NCI-H2196 treated with DMSO at 0.1 percent for 48 hours (cell line): ENCODE measurements at regions not wholly inside any gene's neighbourhood (a gene's known extent, or its start where the extent isn't known, plus 50 kb on each side); places are given as distances from the start of the nearest gene placed in this dataset.

Experiments
- DNase-seq: peaks from one replicate; lab custom pipeline; 2025; ENCODE audit not compliant: unreplicated experiment; lab: John Stamatoyannopoulos, UW

DNA sequence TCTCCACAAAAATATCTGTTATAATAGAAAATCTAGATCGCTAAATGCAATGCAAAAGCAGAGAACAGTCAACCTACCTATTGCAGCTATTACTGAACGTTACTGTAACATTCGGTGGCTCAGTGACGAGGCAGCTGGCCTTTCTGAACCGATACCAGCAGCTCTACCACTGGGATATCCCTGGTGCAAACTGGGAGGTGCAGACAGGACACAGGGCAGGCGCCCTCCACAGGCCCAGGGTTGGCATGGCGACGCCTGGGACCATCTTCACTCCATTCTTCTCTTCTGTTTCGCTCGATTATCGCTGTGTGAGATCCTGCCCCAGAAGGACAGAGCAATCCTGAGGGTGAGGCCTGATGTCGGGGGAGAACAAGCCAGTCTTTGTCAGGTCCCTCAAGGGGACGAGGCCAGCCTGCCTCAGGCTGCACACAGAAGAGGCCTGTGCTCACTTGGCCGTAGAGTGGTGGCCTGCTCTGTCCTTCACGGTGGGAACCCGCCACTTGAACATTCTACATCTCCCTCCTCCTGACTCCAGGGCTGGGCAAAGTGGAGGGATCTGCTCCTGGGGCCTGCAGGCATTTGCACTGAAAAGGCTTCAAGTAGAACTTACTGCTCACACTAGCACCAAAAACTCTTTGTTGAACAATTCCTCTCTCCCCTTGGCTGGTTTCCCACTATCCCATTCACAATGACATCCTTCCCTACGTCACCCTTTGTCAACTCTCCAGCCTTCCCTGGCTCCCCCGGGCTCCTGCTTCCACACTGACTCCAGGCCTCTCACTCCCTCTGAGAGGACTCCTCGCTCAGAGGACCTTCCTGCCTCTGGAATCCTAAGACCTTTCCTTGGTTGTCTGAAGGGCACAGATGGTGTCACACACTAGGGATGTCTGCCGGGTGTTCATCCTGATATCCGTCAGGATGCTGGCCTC, 49.7 kb downstream of the CYRIA start:
- DNase-seq = no peak

DNA sequence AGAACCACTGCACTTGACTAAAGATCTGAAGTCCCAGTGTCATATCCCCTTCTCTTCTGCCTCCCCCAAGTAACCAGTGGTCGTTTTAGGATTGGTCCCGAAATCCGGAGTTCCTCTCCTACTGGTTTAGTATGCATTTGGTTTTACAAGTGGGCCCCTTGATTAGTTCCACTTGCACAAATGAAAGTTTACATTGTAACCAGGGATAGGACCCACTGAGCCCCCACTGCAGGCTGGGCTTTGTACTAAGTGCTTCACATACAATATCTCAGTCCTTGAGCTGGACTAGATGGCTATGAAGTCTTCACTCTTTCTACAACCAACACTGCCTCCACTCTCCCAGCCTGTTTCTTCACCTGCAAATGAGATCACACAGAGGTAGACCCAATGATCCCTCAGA, 50.4 kb downstream of the CYRIA start:
- no peak for DNase-seq

DNA sequence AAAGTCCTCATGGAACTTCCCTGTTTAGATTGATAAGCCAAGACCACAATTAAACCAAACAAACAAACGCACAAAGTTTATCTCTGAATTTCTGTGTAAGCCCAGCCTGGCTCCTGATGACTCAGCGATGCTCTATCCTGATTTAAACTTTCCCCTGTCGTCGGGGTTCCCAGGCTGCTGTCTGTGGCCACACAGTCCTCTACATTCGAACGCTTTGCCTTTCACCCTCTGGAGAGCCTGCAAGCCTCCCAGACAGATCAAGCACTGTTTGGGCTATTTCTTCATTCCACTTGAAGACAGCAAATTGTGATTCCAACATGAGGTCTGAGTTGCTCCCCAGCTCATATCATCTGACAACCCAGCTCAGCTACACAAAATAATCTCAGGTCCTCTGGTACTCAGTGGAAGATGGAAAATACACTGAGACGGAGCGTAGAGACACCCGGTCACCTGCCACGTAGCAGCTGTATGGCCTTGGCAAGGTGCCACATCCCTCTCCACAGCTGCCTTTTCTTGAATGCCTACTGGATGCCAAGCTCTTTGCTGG, 51.2 kb downstream of the CYRIA start:
- DNase-seq = no peak

DNA sequence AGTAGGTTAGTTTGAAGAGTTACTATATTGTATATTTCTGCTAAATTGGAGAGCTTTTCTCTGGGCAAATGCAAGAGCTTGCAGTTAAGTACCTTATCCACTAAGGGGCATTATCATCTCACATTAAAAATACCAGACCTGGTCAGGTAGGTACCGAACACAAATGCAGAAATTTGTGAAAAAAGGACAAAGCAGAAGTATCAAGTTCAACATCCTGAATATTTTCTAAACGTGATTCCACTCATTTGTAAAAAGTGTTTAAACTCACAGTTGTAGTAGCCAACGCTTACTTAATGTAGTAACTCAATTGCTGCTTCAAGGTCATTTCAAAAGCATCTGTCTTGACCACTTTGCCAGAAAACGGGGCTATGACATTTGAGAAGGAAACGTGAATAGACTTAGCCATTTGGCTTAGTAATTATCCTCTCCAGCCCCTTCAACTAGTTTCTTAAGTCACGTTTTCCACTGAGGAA, 52.1 kb downstream of the CYRIA start:
- DNase-seq = no peak

DNA sequence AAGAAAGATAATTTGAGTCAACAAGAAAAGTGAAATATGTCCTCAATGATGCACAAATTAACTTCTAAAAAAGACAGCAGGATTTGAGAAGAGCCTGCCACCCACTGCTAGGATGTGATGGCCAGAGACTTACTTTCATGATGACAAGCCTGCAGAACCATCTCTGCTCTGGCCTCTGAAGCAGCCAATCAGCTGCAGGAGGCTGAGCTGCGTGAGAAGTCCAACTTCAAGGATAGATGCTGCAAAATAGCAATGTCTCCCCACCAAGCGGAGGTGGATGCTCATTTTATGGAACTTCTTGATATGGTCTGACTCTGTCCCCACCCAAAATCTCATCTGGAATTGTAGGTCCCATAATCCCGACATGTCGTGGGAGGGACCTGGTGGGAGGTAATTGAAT, 53.1 kb downstream of the CYRIA start:
- no peak for DNase-seq

DNA sequence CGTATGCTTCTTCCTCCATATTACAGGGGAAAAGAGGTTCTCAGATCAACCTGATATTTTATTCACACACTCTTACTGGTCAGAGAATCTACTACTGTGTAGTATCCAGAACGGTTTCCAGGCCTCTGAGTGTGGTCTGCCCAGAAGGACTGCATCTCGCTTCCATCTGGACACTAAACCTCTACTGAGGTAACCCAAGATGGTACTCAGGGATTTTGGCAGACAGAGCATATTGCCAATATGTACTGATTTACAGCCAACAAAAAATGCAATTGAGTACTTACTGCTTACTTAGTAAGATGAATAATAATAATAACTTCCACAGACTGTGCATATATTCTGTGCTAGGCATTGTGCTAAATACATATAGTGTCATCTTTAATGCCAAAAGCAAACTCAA, 55.8 kb downstream of the CYRIA start:
- DNase-seq = no peak

DNA sequence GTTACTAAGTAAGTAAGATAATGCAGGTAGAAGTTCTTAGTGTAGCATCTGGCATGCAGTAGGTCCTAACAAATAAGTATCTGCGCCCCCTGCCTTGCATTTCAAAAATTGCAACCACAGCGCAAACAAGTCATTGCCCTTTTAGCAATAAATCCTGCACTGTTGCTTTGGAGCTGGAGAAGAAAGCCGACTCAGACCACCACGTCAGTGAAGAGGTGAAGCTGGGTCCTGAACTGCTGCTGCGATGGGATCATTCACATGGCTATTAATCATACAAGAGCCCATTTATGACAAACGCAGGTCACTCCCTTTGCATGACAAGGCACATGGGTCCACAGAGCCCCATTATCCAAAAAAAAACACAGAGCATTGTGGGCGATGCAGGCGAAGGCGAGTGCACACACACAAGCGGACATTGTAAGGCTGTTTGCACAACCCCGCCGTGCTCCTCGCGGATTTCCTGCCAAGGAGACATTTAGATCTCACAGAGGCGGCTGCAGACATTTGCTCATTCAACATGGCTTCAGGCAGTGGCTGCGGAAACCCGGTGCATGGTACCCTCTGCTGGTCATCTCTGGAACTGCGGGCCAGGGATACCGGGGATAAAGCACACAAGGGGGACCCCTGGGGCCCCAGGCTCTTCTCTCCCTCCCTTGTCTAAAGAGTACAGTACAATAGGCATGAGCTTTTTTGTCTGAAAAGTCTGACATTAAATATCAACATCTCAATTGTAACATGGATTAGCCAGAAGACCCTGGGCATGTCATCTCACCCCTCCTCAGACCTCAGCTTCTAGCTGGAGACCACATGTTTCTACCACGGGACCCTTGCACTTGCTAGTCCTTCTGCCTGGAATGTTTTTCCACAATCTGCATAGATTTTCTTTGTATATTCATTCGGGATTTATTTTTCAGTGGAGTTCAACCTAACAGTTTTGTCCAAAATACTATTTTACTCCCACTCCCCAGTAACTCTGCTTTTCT, 56.7 kb downstream of the CYRIA start:
- DNase-seq = peak; percentile 36

DNA sequence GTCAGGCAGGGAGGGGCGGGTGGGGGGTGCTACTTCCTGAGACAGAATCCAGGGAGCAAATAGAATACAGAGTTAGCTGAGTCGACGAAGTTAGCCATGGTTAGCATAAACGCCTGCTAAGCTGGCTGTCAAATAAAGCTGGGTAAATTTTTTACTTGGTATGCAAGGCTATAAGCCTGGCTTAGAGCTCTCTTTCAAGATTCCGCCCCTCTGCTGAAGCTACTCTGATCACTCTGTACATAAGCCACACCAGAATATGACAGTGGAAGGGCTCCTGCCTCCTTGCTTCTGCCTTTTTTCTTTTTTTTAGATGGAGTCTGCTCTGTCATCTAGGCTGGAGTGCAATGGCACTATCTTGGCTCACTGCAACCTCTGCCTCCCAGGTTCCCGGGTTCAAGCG, 58.3 kb downstream of the CYRIA start:
- no peak for DNase-seq

DNA sequence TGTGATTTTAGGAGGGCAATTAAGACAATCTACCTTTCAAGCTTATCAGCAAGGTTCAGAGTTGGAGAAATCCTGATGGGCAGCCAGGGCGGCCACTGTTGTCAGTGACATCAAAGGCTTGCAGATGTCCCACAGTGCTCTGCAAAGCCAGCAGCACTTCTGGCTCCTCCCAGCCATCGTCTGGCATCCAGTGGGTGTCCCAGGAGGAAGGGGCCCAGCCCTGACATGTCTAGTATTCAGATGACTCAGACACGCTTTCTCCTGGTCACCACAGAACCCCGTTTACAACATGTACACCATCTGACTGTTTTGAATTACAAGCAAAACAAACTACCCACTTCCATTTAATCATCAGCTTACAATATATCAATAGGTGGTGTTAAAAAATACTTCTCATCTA, 61.4 kb downstream of the CYRIA start:
- no peak for DNase-seq

DNA sequence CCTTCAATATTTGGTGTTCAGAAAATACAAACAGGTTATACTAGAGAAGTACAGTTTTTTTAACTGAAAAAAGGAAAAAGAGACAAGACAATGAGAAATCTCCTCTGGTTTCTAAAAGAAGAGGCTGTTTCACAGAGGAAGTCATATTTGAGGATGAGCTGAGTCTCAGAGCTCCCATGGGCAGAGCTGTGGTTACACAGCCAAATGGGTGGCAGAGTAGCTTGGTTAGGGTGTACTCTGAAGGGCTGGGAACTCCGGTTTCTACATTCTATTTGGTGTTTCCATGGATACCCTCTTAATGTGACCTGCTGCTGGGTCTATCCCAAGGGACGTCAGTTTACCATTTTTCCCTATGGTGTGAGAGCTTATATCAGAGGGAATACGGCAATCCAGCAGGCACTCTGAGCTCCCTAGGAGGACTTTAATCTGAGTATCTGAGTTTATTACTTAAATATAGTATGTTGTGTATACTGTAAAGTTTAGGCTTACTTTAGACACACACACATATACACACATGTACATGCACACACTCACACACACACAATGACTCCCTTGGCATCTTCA, 74.2 kb downstream of the CYRIA start:
- DNase-seq = no peak

DNA sequence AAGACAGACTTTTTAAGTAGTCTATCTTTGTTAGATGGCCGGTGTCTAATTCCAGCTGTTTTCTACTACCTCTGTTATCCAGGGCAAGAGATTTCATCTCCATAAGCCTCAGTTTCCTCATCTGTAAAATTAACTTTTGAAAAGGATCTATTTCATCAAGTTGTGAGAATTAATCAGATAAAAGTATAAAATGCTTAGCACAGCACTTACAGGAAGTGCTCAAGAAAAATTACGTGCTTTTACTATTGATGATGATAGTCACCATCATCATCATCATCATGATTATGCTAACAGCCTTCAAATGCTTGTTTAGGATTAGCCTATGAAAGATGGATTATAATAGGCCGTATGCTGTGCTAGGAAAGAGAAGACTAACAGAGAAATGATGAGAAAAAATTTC, 76.2 kb downstream of the CYRIA start:
- DNase-seq = no peak

DNA sequence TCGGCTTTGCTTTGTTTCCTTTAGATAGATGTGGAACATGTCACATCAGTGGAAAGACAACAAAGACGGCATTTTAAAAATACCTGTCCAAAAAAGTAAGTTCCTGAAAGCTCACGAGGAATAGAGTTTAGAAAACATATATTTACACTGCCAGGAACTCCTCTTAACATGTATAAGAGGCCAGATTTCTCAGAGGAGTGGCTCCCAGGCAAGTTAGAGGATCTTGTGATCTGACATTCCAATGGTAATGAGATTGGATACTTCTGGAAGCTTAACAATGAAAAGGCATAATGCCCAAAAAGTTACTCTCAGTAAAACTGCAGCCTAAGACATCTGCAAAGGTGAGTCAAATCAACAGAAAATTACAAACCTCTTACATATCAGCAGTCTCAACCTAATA, 77.1 kb downstream of the CYRIA start:
- DNase-seq = no peak

DNA sequence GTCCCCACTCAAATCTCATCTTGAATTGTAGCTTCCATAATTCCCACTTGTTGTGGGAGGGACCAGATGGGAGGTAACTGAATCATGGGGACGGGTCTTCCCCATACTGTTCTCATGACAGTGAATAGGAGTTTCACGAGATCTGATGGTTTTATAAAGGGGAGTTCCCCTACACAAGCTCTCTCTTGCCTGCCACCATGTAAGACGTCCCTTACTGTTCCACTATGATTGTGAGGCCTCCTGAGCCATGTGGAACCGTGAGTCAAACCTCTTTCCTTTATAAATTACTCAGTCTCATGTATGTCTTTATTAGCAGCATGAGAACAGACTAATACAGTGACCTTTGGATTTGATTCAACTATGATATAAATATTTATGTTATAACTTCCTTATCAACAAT, 78.0 kb downstream of the CYRIA start:
- no peak for DNase-seq

DNA sequence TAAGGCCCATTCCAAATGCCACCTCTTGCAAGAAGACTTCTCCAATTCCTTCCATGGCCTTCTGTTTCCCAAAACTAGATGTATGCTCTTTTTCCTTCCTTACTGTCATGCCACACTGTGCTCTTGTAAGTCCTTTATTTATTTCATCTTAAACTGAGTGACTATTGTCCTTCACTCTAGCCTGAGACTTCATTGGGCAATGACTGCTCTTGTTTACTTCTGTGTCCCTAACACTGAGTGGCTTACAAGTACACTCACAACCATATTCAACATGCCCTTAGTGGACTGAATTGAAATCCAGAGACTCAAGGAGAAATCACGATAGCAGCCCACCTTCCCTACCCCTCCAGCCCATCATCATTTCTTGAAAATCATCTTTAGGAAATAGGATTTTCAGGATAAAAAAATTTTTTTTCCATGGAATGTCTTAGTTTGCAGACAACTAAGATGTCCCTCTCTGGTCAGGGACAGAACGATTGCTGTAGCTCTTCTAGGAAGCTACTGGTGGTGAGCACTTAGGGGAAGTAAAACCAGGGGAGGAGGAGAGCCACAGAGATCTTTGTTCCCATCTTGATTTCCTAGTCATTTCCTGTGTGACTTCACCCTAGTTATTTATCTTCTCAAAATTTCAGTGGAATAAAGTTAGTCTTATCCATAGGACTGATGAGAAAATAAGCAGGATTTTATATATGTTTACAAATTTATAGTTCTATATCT, 80.7 kb downstream of the CYRIA start:
- DNase-seq = no peak

DNA sequence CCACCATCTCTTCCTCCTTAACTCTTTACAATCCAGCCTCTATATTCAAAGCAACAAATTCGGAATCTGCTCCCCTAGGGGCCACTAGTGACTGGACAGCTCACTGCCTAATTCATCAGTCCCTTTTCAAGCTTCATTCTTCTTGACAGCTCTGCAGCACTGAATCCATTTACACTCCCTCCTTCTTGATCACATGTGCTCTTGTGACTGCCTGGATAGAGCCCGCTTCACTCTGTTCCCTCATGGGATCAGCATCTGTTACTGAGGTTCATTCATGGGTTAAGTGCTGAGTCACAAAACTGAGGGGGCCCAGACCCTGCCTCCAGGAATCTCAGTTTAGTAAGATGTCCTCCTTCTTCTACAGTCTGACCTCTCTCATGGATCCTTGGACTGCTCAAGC, 81.5 kb downstream of the CYRIA start:
- no peak for DNase-seq

DNA sequence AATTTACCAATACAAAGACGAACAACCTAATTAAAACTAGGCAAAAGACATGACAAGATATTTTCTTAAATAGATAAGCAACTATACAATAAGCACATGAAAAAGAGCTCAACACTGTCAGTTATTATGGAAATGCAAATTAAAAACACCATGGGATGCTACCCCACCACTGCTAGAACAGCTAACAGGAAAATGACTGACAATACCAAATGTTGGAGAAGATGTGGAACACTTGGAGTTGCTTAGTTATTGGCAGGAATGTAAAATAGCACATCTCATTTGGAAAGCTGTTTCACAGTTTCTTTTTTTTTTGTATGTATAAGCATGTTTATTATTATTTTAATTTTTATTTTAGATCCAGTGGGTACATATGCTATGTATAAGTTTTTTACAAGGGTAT, 84.4 kb downstream of the CYRIA start:
- no peak for DNase-seq

DNA sequence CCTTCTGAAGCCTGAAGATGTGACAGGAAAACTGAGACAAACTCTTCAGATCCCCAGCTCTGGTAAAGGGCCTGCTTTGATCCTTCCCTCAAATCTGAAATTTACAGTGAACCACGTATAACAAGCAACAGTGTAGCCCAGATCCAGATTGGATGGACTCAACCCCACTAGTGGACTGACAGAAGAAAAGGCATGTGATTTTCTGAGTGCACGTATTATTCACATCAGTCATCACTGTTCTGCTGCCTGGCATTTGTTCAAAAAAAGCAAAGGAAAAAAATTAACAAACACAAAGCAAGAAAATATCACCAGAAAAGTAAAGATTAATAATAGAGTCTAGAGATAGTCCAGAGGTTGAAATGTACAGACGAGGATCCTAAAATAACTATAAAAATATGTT, 87.6 kb downstream of the CYRIA start:
- no peak for DNase-seq

DNA sequence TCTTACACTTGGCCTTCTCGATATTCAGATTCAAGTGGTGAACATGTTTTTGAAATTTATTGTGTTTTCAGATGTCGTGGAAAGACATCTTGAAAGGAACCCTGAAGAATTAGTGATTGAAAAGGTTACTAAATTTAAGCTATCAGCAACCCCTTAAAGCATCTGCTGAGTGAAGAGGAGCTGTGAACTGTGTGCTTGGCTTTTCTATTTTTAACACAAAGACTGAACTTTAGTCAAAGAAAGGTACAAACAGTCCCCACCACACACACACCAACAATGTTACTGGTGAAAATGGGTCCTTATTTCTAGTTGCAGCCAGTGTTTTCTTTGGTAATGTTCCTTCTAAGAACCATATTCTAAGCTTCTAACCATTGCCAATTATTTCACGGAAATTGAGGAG, 95.1 kb downstream of the CYRIA start:
- no peak for DNase-seq

DNA sequence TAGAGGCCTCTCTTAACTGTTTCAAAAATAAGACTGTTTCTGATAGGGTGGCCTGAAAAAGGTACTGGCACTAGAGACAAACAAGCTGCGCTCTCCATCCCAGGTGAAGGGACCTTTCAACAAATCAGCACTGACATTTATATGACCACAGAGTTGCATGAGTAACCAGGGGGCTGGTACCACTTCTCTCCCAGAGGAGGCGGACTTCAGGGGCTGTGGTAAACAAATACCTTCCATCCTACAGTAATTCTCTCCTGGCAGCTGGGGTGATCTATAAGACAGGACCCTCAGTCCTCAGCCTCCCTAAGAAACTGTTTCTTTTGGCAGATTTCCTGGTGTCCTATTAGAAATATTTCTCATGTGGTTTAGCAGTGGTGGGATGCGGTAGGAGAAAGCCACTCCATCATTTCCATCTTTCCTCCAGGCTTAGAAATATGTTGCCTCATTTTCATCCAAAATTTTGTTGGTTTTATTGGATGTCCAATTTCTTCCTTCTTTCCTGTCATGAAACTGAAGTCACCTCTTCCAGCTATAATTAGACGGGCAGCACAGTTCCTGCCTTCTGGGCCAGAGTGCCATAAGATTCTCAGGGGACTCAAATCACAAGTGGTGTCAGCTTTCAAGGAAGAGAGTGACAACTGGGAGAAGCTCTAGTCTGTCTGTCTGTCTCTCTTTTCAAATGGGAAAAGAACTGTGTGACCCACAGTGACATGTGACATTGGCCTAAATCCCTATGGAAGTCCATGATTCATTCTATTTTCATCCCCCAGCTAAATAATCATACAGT, 96.4 kb downstream of the CYRIA start:
- DNase-seq = no peak

DNA sequence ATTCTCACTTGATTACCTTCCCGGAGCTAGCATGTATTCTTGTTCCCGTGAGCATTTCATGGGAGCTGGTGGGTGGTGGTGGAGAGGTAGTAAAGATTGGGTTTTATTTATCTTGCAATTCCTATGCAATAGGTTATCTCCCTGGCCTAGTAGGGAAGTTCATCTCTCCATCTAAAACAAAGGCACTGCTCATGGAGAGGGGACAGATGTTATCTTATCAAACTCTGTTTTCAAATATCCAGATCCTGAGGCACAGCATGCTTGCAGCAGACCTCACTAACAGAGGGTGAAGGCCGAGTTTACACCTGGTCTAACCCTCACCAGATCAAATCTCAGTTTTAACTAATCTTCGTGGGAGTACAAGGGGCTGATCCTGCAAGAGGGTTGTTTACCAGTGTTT, 98.9 kb downstream of the CYRIA start:
- no peak for DNase-seq
